Activated CD8-positive, alpha-beta memory T cell treated with anti-CD3 and anti-CD28 coated beads, Interleukin-2, amount 10 ng/mL, durations not matched to agents 7 days and 5 days (primary cell): ENCODE measurements at regions not wholly inside any gene's neighbourhood (a gene's known extent, or its start where the extent isn't known, plus 50 kb on each side); places are given as distances from the start of the nearest gene placed in this dataset.

Experiments used
- ATAC-seq: fragments of 150-1000 bp; cut with Tn5 transposase; one replicate; pipeline ENCODE4 v1.10.0; 2021; ENCODE audit warnings: moderate library complexity
- CTCF ChIA-PET: fragments of 350-600 bp; sonication (Branson Sonifier 250); formaldehyde crosslinking; loops from one replicate; lab custom pipeline; 2021; ENCODE audit warnings: antibody characterized with exemption; lab: Charles Lee
- DNase-seq: peaks from one replicate; pipeline ENCODE4 v3.0.0-alpha.2; 2020
- H3K27ac Mint-ChIP-seq: one replicate; pipeline ENCODE4 v1.8.0; 2021; ENCODE audit warnings: mild to moderate bottlenecking, mixed read lengths
- H3K27me3 Mint-ChIP-seq: one replicate; pipeline ENCODE4 v1.8.0; 2021; ENCODE audit warnings: mixed read lengths
- H3K36me3 Mint-ChIP-seq: one replicate; pipeline ENCODE4 v1.8.0; 2021; ENCODE audit warnings: mild to moderate bottlenecking, mixed read lengths
- H3K4me1 Mint-ChIP-seq: one replicate; pipeline ENCODE4 v1.8.0; 2021; ENCODE audit warnings: mixed read lengths
- H3K4me3 Mint-ChIP-seq: one replicate; pipeline ENCODE4 v1.8.0; 2021; ENCODE audit warnings: mild to moderate bottlenecking, moderate library complexity, mixed read lengths
- H3K9me3 Mint-ChIP-seq: one replicate; pipeline ENCODE4 v1.8.0; 2022; ENCODE audit warnings: low read depth, mixed read lengths

DNA sequence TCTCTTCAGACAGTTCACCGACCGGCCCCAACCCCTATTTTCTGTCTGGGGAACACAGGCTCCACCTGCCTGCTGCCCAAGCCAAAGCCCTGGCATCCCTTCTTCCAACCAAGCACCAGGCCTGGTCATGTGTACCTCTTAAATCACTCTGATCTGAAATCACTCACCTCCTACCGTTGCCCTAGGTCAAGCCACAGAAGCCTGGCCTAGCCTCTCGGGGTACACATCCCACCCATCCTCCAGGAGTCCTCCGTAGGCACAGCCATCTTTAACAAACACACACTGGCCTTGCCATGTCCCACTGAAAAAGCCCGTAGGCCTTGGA, 81.8 kb downstream of the IRF2BPL start:
- Mint-ChIP-seq H3K4me1 (peaks cover 42% of the 10 kb centered on the region), H3K9me3 (no peaks in the 10 kb centered on the region), H3K27ac (peak overlapping the region; percentile 19), H3K36me3 (no peaks in the 10 kb centered on the region), H3K27me3 (no peaks in the 10 kb centered on the region), H3K4me3 (no peak overlapping the region)
- DNase-seq (no peak), ATAC-seq (no peak)
- CTCF ChIA-PET = interaction anchor here (1.0 to 1.9 kb wide), 7 partner anchors 10 to 98 kb away, joined by 3 to 18 read pairs (median 5); no protein-coding TSS in a partner anchor

DNA sequence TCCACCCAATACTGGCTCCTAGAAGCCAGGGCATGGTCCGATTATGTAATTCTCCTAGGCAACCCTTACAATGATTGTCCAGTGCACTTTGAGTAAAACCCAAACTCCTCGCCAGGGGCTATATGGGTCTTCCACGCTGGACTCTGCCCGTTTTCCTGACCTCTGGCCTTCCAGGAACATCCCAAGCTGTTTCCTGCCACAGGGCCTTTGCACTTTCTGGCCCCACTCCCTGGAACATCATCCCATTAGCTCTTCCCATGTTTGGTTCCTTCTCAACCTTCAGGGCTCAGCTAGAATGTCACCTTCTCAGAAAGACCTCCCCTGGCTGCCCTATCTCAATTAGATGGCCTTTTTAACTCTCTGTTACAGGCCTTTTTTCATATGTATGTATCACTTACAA, 85.4 kb downstream of the IRF2BPL start:
- CTCF ChIA-PET = interaction anchor here (0.9 to 5.5 kb wide), 8 partner anchors 10 to 127 kb away, joined by 3 to 31 read pairs (median 6); no protein-coding TSS in a partner anchor
- Mint-ChIP-seq H3K36me3 (no peaks in the 10 kb centered on the region), H3K27ac (no peak overlapping the region), H3K9me3 (no peaks in the 10 kb centered on the region), H3K4me3 (no peak overlapping the region), H3K4me1 (peaks cover 27% of the 10 kb centered on the region), H3K27me3 (no peaks in the 10 kb centered on the region)
- DNase-seq (no peak), ATAC-seq (no peak)

DNA sequence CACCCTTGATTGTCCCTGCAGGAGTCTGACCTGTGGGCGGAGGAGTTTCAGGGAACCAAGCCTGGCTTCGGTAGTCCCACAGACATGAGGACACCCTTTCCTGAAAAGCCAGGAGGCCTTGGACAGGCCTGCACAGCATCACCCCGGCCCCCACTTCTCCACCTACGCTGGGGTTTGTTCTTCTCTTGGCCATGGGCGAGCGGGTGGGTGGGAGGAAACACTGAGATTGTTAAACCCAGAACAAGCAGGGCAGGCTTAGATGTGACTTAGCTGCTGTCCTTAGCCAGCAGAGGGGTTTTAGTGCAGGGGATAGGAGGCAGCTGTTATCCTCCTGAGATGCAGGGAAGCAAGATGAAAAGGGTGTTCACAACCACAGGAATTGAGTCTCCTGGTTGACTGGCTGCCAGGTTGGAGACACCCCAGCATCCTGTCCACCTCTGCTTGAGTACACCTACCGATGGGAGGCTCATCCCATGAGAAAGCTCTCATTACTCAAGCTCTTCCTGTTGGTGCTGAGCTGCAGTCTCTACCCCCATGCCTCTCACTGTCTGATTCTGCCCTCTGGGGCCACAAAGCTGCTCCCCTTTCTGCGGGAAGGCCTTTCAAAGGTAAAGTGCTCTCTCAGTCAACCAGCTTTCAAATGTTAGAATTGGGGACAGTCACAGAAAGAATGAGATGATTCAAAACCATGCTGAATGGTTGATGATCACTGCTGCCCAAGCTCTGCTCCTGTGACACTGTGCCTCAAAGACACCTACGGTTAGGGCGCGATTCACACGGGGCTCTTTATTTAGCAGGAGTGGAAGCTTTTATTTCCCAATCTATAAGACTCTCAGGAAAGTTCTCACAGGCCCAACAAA, 86.3 kb downstream of the IRF2BPL start:
- no peaks in the 10 kb centered on the region for H3K27me3 Mint-ChIP-seq
- CTCF ChIA-PET = interaction anchor here (1.0 to 5.5 kb wide), 7 partner anchors 11 to 128 kb away, joined by 3 to 31 read pairs (median 6); no protein-coding TSS in a partner anchor
- no peaks in the 10 kb centered on the region for H3K36me3 Mint-ChIP-seq
- H3K9me3 Mint-ChIP-seq = no peaks in the 10 kb centered on the region
- no peak overlapping the region for H3K4me3 Mint-ChIP-seq
- DNase-seq (no peak), ATAC-seq (no peak)
- H3K27ac Mint-ChIP-seq = peak overlapping the region; percentile 33
- peaks cover 18% of the 10 kb centered on the region for H3K4me1 Mint-ChIP-seq

DNA sequence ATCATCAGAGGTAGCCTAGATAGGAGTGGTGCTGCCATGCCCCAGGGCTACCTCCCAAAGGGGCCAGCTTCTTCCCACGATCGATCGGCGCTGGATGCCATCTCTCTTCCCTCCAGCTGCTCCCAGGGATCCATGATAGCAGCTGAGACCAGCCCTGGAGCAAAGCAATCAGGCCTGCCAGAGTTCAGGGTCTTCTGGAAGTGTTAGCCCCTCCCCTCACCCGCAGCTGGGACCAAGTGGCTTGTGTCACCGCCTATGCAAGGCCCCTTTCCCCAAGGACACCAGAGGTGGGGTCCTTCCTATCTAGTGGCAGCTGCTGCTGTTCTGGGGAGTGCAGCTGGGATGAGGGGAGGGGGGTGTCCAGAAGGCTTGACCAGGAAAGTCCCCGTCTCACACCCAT, 87.0 kb downstream of the IRF2BPL start:
- no peaks in the 10 kb centered on the region for H3K27me3 Mint-ChIP-seq
- DNase-seq (no peak), ATAC-seq (no peak)
- CTCF ChIA-PET = interaction anchor here (1.5 to 5.5 kb wide), 6 partner anchors 11 to 129 kb away, joined by 3 to 31 read pairs (median 12); no protein-coding TSS in a partner anchor
- H3K27ac Mint-ChIP-seq = no peak overlapping the region
- H3K9me3 Mint-ChIP-seq = no peaks in the 10 kb centered on the region
- H3K36me3 Mint-ChIP-seq = no peaks in the 10 kb centered on the region
- no peak overlapping the region for H3K4me3 Mint-ChIP-seq
- peaks cover 13% of the 10 kb centered on the region for H3K4me1 Mint-ChIP-seq

DNA sequence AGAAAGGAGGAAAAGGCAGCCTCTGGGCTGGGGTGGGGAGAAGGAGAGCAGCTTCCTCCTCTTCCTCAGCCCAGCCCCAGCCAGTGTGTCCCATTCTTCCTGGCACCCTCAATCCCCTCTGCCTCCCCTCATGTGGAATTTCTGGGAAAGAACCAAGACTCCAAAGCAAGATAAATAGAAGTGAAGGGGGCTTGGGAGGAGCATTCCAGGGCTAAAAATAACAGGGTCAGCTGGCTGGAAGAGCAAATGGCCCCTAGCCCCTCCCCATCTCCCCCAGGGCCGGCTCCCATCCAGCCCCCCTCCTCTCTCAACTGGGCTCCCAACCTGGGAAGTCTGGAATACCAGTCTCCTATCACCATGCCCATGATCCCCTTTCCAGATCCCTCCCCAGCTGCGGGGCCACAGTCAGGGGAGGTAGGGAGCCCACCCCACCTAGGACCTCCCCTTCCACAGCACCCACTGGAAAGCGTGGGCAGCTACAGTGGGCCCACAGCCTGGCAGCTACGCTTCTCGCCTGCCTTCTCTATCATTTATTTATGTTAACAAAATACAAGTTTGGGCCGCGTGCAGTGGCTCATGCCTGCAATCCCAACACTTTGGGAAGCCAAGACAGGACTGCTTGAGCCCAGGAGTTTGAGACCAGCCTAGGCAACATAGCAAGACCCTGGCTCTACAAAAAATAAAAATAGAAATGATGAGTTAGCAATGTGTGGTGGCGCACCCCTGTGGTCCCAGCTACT, 88.3 kb downstream of the IRF2BPL start:
- H3K9me3 Mint-ChIP-seq = no peaks in the 10 kb centered on the region
- H3K36me3 Mint-ChIP-seq = no peaks in the 10 kb centered on the region
- peaks cover 9% of the 10 kb centered on the region for H3K4me1 Mint-ChIP-seq
- DNase-seq = no peak
- no peak overlapping the region for H3K27ac Mint-ChIP-seq
- no peak overlapping the region for H3K4me3 Mint-ChIP-seq
- H3K27me3 Mint-ChIP-seq = no peaks in the 10 kb centered on the region
- CTCF ChIA-PET = interaction anchor here (1.0 to 5.5 kb wide), 4 partner anchors 10 to 130 kb away, joined by 3 to 31 read pairs (median 6); no protein-coding TSS in a partner anchor
- no peak for ATAC-seq

DNA sequence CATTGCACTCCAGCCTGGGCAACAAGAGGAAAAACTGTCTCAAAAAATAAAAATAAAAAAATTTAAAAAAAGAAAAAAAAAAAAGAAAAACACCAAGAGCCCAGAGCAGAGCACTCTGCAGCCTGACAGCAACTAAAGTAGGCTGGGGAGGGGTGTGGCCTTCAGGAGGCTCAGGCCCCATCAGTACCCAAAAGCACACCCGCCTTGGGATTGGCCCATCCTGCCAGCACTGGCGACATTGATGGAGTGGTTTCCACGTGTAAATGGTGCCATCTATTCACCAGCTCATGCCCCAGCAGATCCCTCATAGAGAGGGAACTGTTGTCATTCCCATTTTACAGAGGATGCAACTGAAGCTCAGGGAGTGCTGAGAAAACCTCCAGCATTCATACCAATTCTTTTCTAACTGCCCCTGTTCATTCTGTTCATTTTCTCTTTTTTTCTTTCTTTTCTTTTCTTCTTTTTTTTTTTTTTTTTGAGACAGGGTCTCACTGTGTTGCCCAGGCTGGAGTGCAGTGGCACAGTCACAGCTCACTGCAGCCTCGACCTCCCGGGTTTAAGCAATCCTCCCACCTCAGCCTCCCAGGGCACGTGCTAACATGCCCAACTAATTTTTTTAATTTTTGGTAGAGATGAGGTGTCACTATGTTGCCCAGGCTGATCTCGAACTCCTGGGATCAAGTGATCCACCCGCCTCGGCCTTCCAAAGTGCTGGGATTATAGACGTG, 89.3 kb downstream of the IRF2BPL start:
- DNase-seq (no peak), ATAC-seq (no peak)
- no peak overlapping the region for H3K4me3 Mint-ChIP-seq
- H3K27ac Mint-ChIP-seq = no peak overlapping the region
- no peaks in the 10 kb centered on the region for H3K9me3 Mint-ChIP-seq
- peaks cover 8% of the 10 kb centered on the region for H3K4me1 Mint-ChIP-seq
- H3K27me3 Mint-ChIP-seq = no peaks in the 10 kb centered on the region
- CTCF ChIA-PET = interaction anchor here (1.0 to 5.5 kb wide), 6 partner anchors 9 to 131 kb away, joined by 3 to 31 read pairs (median 3); no protein-coding TSS in a partner anchor
- no peaks in the 10 kb centered on the region for H3K36me3 Mint-ChIP-seq

DNA sequence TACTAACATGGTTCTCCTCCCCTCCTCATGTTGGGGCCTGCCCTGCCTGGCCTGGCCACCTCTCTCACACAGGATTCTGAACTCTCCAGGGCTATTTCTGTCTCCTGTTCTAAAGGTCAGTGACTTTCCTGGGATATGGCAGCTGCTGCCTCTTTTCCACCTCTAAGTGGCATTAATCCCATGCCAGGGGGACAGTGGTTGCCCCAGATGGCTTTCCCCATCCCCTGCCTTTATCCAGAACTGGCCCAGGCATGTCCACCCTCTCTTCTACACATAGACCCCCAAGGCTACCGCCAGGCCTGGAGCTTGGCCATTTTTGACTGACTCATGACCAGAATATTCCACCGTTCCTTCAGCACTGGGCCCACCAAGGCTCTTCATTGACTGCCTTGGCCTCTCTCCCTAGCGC, 90.4 kb downstream of the IRF2BPL start:
- Mint-ChIP-seq H3K4me1 (peaks cover 10% of the 10 kb centered on the region), H3K27me3 (no peaks in the 10 kb centered on the region), H3K9me3 (no peaks in the 10 kb centered on the region), H3K27ac (no peak overlapping the region), H3K4me3 (no peak overlapping the region), H3K36me3 (no peaks in the 10 kb centered on the region)
- CTCF ChIA-PET = interaction anchor here (1.3 kb wide), 1 partner anchor 25 kb away, joined by 3 read pairs; no protein-coding TSS in a partner anchor
- no peak for DNase-seq
- ATAC-seq = no peak

DNA sequence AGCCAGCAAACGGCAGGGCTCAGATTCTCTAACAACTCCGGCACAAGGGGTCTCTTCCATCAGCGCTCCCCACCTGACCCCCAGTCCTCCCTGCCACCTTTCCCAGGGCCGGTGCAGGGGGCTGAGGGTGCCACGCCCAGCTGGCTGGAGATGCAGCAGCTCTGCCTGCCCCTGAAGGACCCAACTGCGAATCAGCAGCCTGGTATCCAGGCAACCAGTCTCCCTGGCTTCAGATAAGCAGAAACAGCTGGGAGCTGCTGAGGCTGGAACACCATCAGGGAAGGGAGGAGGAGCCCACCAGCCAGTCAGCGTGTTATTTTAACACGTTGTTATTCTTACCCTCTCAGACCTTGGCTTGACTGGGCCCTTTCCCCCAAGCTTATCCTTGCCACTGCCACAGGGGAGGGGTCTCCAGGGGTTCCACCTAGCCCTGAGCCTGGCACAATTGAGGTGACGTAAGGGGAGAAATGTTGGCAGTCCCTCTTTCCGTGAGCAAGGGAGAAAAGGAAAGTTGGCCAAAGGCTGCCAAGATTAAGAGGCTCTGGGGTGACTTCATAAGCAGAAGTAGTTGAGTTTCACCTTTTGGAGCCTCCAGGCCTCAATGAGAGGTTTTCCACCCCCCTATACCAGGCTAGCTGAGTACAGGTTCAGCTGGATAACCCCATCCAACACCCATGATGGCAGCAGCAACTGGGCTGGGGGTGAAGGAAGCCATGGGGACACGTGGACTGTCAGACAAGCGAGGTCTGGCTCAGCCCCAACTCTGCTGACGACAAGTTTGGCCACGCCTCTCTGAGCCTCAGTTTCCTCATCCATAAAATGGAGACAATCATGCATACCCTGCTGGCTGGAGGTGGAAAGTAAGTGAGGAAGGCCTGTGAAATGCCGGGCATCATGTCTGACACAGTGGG, 91.1 kb downstream of the IRF2BPL start:
- no peak for DNase-seq
- CTCF ChIA-PET = interaction anchor here (1.2 to 1.6 kb wide), 5 partner anchors 10 to 24 kb away, joined by 3 to 5 read pairs (median 4); no protein-coding TSS in a partner anchor
- ATAC-seq = no peak
- Mint-ChIP-seq H3K4me3 (no peak overlapping the region), H3K9me3 (no peaks in the 10 kb centered on the region), H3K36me3 (no peaks in the 10 kb centered on the region), H3K27me3 (no peaks in the 10 kb centered on the region), H3K4me1 (peaks cover 7% of the 10 kb centered on the region), H3K27ac (no peak overlapping the region)

DNA sequence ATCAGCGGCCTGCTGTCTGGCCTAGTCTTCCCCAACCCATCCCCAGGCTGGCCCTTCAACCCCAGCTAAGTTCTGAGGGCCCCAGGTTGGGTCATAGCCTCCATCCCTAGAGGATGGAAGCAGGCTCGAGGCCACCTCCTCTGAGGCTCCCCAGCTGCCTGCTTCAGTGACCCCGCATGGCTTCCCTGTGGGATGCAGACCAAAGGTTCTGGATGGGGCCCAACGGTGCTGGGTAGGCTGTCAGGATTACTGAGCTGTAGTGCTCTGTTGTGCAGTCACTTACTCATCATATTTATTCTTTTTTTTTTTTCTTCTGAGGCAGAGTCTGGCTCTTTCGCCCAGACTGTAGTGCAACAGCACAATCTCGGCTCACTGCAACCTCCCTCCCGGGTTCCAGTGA, 92.0 kb downstream of the IRF2BPL start:
- Mint-ChIP-seq H3K27ac (no peak overlapping the region), H3K36me3 (no peaks in the 10 kb centered on the region), H3K4me3 (no peak overlapping the region), H3K4me1 (peaks cover 4% of the 10 kb centered on the region), H3K9me3 (no peaks in the 10 kb centered on the region), H3K27me3 (no peaks in the 10 kb centered on the region)
- ATAC-seq (no peak), DNase-seq (no peak)
- CTCF ChIA-PET = interaction anchor here (1.2 to 1.6 kb wide), 4 partner anchors 11 to 23 kb away, joined by 3 to 5 read pairs (median 4); no protein-coding TSS in a partner anchor

DNA sequence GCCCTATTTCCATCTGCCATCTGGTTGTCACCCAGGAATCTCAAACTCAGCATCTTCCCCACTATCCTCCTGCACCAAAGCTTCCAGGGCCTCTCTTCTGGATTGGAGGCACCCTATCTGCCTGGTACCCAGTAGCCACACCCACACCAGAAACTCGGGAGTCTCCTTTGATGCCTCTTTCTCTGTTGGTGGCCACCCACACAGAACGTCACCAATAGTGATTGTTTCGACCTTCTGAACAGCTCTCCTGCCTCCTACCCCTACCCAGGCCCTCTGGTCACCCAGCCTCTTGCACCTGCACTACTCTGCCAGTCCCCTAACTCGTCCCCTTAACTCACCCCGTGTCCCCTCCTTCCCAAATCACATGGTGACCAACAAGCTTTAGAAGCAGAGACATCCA, 95.0 kb downstream of the IRF2BPL start:
- Mint-ChIP-seq H3K9me3 (no peaks in the 10 kb centered on the region), H3K4me3 (no peak overlapping the region), H3K27ac (peak overlapping the region; percentile 6), H3K36me3 (peaks cover 1% of the 10 kb centered on the region), H3K27me3 (no peaks in the 10 kb centered on the region), H3K4me1 (peaks cover 34% of the 10 kb centered on the region)
- CTCF ChIA-PET = interaction anchor here (0.7 to 2.1 kb wide), 6 partner anchors 17 to 109 kb away, joined by 3 to 13 read pairs (median 4); no protein-coding TSS in a partner anchor
- DNase-seq = no peak
- ATAC-seq = no peak

DNA sequence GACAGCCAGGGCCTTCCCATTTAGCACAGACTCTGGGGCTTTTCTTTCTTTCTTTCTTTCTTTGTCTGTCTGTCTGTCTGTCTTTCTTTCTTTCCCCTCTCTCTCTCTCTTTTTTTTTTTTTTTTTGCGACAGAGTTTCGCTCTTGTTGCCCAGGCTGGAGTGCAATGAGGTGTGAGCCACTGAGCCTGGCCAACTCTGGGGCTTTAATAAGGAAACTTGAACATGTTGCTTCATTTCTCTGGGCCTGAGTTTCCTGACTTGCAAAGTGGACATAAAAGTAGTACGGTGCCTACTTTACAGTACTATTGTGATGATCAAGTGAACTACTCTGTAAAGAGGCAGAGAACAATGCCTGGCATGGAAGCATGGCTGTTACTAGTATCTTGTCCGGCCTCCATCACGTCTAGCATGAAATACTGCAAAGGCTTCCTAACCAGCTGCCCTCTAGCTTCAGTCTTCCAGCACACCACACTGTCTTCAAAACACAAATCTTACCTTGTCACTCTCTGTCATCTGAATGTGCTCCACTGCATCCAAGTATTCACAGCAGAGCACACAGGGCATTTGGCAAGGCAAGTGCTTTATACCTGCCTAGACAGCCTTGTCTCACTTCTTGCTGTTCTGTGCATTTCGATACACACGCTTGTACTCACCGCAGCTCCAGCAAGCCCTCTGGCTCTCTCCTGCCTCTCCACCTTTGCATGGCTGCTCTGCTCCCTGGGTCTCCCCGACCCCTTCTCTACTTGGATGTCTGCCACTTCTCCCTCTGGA, 96.7 kb downstream of the IRF2BPL start:
- DNase-seq = no peak
- Mint-ChIP-seq H3K27ac (peak overlapping the region; percentile 56), H3K4me3 (no peak overlapping the region), H3K27me3 (no peaks in the 10 kb centered on the region), H3K4me1 (peaks cover 49% of the 10 kb centered on the region), H3K9me3 (no peaks in the 10 kb centered on the region), H3K36me3 (peaks cover 1% of the 10 kb centered on the region)
- CTCF ChIA-PET = interaction anchor here (1.0 to 5.3 kb wide), 6 partner anchors 10 to 56 kb away, joined by 3 to 31 read pairs (median 10); no protein-coding TSS in a partner anchor
- no peak for ATAC-seq
